Keratinocyte (primary cell): ENCODE measurements at regions not wholly inside any gene's neighbourhood (a gene's known extent, or its start where the extent isn't known, plus 50 kb on each side); places are given as distances from the start of the nearest gene placed in this dataset.
"Not testable (repeated sequence)": the region's sequence is repeated elsewhere in the genome, so short reads cannot be mapped to it uniquely, and the experiment has no call there.

ENCODE experiments used
- DNase-seq: peaks from one replicate; pipeline ENCODE4 v3.0.0-alpha.2; 2011; ENCODE audit warnings: low read depth, missing footprints, low spot score
- FAIRE-seq: peaks from 2 replicates; lab custom pipeline; 2011; peaks lifted over from hg19 to GRCh38; lab: Jason Lieb, UNC
- H2AFZ ChIP-seq: 2 replicates; pipeline ENCODE4 v1.6.0; 2012; ENCODE audit warnings: low read length, control low read depth, inconsistent platforms; ENCODE audit not compliant: control insufficient read depth
- H3K27ac ChIP-seq: 2 replicates; pipeline ENCODE4 v1.5.1; 2011; ENCODE audit warnings: low read length; ENCODE audit not compliant: control insufficient read depth, insufficient read depth
- H3K27me3 ChIP-seq: 3 replicates; pipeline ENCODE4 v1.6.0; 2011; ENCODE audit warnings: low read length; ENCODE audit not compliant: control insufficient read depth, insufficient read depth; ENCODE audit errors: extremely low read depth
- H3K36me3 ChIP-seq, 2 experiments: 2 replicates in 1 of 2; 3 replicates in 1 of 2; pipeline ENCODE4 v1.5.1; 2011; ENCODE audit warnings: low read length in 2 of 2, mild to moderate bottlenecking in 1 of 2; ENCODE audit not compliant: control insufficient read depth in 2 of 2, insufficient read depth in 2 of 2; ENCODE audit errors: extremely low read depth in 1 of 2
- H3K4me1 ChIP-seq: 3 replicates; pipeline ENCODE4 v1.5.1; 2011; ENCODE audit warnings: low read length; ENCODE audit not compliant: control insufficient read depth, insufficient read depth; ENCODE audit errors: extremely low read depth
- H3K4me2 ChIP-seq: 3 replicates; pipeline ENCODE4 v1.6.0; 2011; ENCODE audit warnings: low read depth, low read length; ENCODE audit not compliant: control insufficient read depth, insufficient read depth; ENCODE audit errors: extremely low read depth
- H3K4me3 ChIP-seq, 3 experiments: fragments of 200-600 bp in 1 of 3; sonication (generic) in 1 of 3; 2 replicates in 2 of 3; 3 replicates in 1 of 3; pipeline ENCODE4 v1.5.1; 2011 to 2016; ENCODE audit warnings: low read length in 3 of 3, mild to moderate bottlenecking in 3 of 3, control low read depth in 2 of 3, inconsistent platforms in 1 of 3, low read depth in 1 of 3, mixed read lengths in 1 of 3, mixed run types in 1 of 3, moderate library complexity in 1 of 3; ENCODE audit not compliant: control insufficient read depth in 2 of 3, insufficient read depth in 2 of 3; ENCODE audit errors: extremely low read depth in 1 of 3
- H3K79me2 ChIP-seq: 2 replicates; pipeline ENCODE4 v1.6.0; 2012; ENCODE audit warnings: low read length; ENCODE audit not compliant: control insufficient read depth, insufficient read depth
- H3K9ac ChIP-seq: 3 replicates; pipeline ENCODE4 v1.6.0; 2011; ENCODE audit warnings: low read length; ENCODE audit not compliant: control insufficient read depth, insufficient read depth; ENCODE audit errors: extremely low read depth
- H3K9me1 ChIP-seq: 3 replicates; pipeline ENCODE4 v1.6.0; 2011; ENCODE audit warnings: low read length; ENCODE audit not compliant: control insufficient read depth, insufficient read depth; ENCODE audit errors: extremely low read depth
- H3K9me3 ChIP-seq: 2 replicates; pipeline ENCODE4 v1.5.1; 2012; ENCODE audit warnings: low read depth, low read length; ENCODE audit not compliant: control insufficient read depth
- H4K20me1 ChIP-seq: 3 replicates; pipeline ENCODE4 v1.6.0; 2011; ENCODE audit warnings: low read length; ENCODE audit not compliant: control insufficient read depth, insufficient read depth; ENCODE audit errors: extremely low read depth
- EZH2 ChIP-seq: IDR thresholded peaks from one replicate; pipeline ENCODE4 v1.6.1; 2012; ENCODE audit warnings: inconsistent platforms, mild to moderate bottlenecking, low read length, moderate library complexity
- dilution Hi-C: fragments of 300-500 bp; cut with MboI; formaldehyde crosslinking; loops from one replicate; pipeline ENCODE4 v1.7.0; 2020; ENCODE audit warnings: low sequenced_read_pairs; ENCODE audit not compliant: extremely low pct_ligation_motif_present
- TF ChIP-seq, protein P1 (sequence below), 3 experiments: IDR thresholded peaks in 1 of 3; conservative IDR thresholded peaks in 1 of 3; optimal IDR thresholded peaks in 1 of 3; 2 replicates in 2 of 3; 3 replicates in 1 of 3; pipeline versions ENCODE3 to v1.5.1; 2011; ENCODE audit warnings: low read length in 3 of 3, mild to moderate bottlenecking in 3 of 3, moderate library complexity in 2 of 3, control low read depth in 1 of 3, inconsistent platforms in 1 of 3; ENCODE audit not compliant: insufficient read depth in 2 of 3; ENCODE audit errors: extremely low read depth in 1 of 3

DNA sequence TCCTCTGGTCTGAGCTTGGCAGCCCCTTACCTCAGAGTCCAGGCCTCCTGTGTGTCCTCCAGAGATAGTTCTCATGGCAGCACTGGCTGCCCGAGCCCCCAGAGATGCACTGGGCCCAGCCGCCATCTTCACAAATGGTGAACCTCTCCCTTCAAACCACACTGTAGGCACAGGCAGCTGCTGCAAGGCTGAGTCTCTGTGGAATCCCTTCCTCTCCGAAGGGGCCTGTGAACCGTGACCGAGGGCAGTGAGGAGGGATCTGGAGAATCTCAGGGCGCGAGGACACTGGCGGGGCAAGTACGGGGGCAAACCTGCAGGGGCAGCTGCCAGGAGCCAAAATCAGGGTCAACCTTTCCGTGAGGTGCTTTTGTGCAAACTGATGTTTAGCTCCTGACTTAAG is 69.5 kb upstream of the CFAP46 start:
- dilution Hi-C loops, result no loop called here
- Histone ChIP-seq H3K27me3 (no peaks in the 10 kb centered on the region), H3K9me1 (no peaks in the 10 kb centered on the region)

DNA sequence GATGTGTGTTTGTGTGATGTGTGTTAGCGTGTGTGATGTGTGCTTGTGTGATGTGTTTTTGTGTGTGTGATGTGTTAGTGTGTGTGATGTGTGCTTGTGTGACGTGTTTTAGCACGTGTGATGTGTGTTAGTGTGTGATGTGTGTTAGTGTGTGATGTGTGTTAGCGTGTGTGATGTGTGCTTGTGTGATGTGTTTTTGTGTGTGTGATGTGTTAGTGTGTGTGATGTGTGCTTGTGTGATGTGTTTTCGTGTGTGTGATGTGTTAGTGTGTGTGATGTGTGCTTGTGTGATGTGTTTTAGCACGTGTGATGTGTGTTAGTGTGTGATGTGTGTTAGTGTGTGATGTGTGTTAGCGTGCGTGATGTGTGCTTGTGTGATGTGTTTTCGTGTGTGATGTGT is 69.0 kb upstream of the CFAP46 start:
- H3K36me3 ChIP-seq, DNase-seq, H3K4me3 ChIP-seq, H3K79me2 ChIP-seq, H4K20me1 ChIP-seq, H2AFZ ChIP-seq, H3K27ac ChIP-seq, H3K9me3 ChIP-seq, H3K4me1 ChIP-seq, H3K27me3 ChIP-seq, H3K4me2 ChIP-seq, H3K9me1 ChIP-seq, H3K9ac ChIP-seq, dilution Hi-C loops: not testable (repeated sequence)
- FAIRE-seq, result peak; percentile 67

More for the DNA sequence above, 69.5 kb upstream of the CFAP46 start:
- Histone ChIP-seq H3K4me3 (no peak overlapping the region), H3K4me2 (no peak overlapping the region), H3K36me3 (no peaks in the 10 kb centered on the region), H3K9ac (no peak overlapping the region), H3K27ac (no peak overlapping the region), H3K79me2 (no peaks in the 10 kb centered on the region), H4K20me1 (no peaks in the 10 kb centered on the region), H3K4me1 (peaks cover 5% of the 10 kb centered on the region), H2AFZ (no peak overlapping the region), H3K9me3 (peaks cover 13% of the 10 kb centered on the region)
- DNase-seq (no peak), FAIRE-seq (no peak)
- no peak for TF ChIP-seq EZH2
- TF ChIP-seq, protein P1, sequence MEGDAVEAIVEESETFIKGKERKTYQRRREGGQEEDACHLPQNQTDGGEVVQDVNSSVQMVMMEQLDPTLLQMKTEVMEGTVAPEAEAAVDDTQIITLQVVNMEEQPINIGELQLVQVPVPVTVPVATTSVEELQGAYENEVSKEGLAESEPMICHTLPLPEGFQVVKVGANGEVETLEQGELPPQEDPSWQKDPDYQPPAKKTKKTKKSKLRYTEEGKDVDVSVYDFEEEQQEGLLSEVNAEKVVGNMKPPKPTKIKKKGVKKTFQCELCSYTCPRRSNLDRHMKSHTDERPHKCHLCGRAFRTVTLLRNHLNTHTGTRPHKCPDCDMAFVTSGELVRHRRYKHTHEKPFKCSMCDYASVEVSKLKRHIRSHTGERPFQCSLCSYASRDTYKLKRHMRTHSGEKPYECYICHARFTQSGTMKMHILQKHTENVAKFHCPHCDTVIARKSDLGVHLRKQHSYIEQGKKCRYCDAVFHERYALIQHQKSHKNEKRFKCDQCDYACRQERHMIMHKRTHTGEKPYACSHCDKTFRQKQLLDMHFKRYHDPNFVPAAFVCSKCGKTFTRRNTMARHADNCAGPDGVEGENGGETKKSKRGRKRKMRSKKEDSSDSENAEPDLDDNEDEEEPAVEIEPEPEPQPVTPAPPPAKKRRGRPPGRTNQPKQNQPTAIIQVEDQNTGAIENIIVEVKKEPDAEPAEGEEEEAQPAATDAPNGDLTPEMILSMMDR (optimal IDR thresholded peaks at IDR 0.05 in 1 of 3, IDR thresholded peaks at IDR 0.05 in 1 of 3, conservative IDR thresholded peaks at IDR 0.05 in 1 of 3; ENCODE audit: extremely low read depth in 1 of 3, insufficient read depth in 2 of 3, low read length in 3 of 3), result no peak

DNA sequence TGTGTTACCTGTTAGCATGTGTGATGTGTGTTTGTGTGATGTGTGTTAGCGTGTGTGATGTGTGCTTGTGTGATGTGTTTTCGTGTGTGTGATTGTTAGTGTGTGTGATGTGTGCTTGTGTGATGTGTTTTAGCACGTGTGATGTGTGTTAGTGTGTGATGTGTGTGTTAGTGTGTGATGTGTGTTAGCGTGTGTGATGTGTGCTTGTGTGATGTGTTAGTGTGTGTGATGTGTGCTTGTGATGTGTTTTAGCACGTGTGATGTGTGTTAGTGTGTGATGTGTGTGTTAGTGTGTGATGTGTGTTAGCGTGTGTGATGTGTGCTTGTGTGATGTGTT is 68.4 kb upstream of the CFAP46 start:
- dilution Hi-C loops, H3K4me2 ChIP-seq, H2AFZ ChIP-seq, H3K79me2 ChIP-seq, H3K4me1 ChIP-seq, H3K36me3 ChIP-seq, H3K27me3 ChIP-seq, H3K27ac ChIP-seq, H3K4me3 ChIP-seq, DNase-seq, H3K9me1 ChIP-seq, H4K20me1 ChIP-seq, H3K9ac ChIP-seq, H3K9me3 ChIP-seq: not testable (repeated sequence)
- FAIRE-seq, result peak; percentile 75
